H1 (cell line): ENCODE measurements at regions not wholly inside any gene's neighbourhood (a gene's known extent, or its start where the extent isn't known, plus 50 kb on each side); places are given as distances from the start of the nearest gene placed in this dataset.

Experiments used
- EGR1 ChIP-seq: IDR thresholded peaks from 2 replicates; pipeline ENCODE4 v1.6.1; 2011; ENCODE audit warnings: low read depth, low read length, borderline replicate concordance
- RBBP5 ChIP-seq: IDR thresholded peaks from 2 replicates; pipeline ENCODE4 v1.7.1; 2012; ENCODE audit warnings: low read depth, mild to moderate bottlenecking, inconsistent platforms, low read length, moderate library complexity, borderline replicate concordance
- SP1 ChIP-seq: IDR thresholded peaks from 2 replicates; pipeline ENCODE4 v1.6.1; 2011; ENCODE audit warnings: low read depth, low read length
- SP4 ChIP-seq: IDR thresholded peaks from 2 replicates; pipeline ENCODE4 v1.6.1; 2012; ENCODE audit warnings: low read length, inconsistent platforms
- SUZ12 ChIP-seq: fragments of 200-600 bp; sonication (generic); IDR thresholded peaks from 2 replicates; pipeline ENCODE4 v1.6.1; 2012; ENCODE audit warnings: mild to moderate bottlenecking, inconsistent platforms, low read length, moderate library complexity, mixed read lengths
- TAF7 ChIP-seq: optimal IDR thresholded peaks from 2 replicates; pipeline ENCODE3; 2011; ENCODE audit warnings: low read depth, mild to moderate bottlenecking, inconsistent platforms, low read length, moderate library complexity, borderline replicate concordance
- TBP ChIP-seq: IDR thresholded peaks from 2 replicates; pipeline ENCODE4 v1.6.1; 2011; ENCODE audit warnings: low read depth, low read length, improper control_type of control experiment
- TCF12 ChIP-seq: IDR thresholded peaks from 2 replicates; pipeline ENCODE4 v1.6.1; 2011; ENCODE audit warnings: low read depth, mild to moderate bottlenecking, low read length

- no peak for TF ChIP-seq TBP
- TF ChIP-seq SP4, result no peak
- TF ChIP-seq SP1, result no peak
- no peak for TF ChIP-seq TCF12
- no peak for TF ChIP-seq TAF7
- no peak for TF ChIP-seq SUZ12
- TF ChIP-seq RBBP5, result no peak
- TF ChIP-seq EGR1, result no peak
Measured at GRCh38 chr7:131203291-131203976, 124.2 kb upstream of the MKLN1 start (continued).
